ENCODE measurements at regions not wholly inside any gene's neighbourhood (a gene's known extent, or its start where the extent isn't known, plus 50 kb on each side); places are given as distances from the start of the nearest gene placed in this dataset.
"Not testable (repeated sequence)": the region's sequence is repeated elsewhere in the genome, so short reads cannot be mapped to it uniquely, and the experiment has no call there.

- no peak for DNase-seq (ENCODE audit: low read depth)
These were observed 570.6 kb downstream of the RIT2 start for GRCh38 chr18:42544901-42545300.

- DNase-seq (ENCODE audit: low read depth) = no peak
These were observed 569.7 kb downstream of the RIT2 start for GRCh38 chr18:42545825-42546224.

- no peak for DNase-seq (ENCODE audit: low read depth)
These were observed 567.0 kb downstream of the RIT2 start for GRCh38 chr18:42548493-42548892.

GRCh38 chr18:42549596-42549995 lies 565.9 kb downstream of the RIT2 start:
- DNase-seq (ENCODE audit: low read depth) = no peak

GRCh38 chr18:42552559-42552958 lies 562.9 kb downstream of the RIT2 start:
- not testable (repeated sequence) for DNase-seq (ENCODE audit: low read depth)

- no peak for DNase-seq (ENCODE audit: low read depth)
These were observed 556.3 kb downstream of the RIT2 start for GRCh38 chr18:42559069-42559690.

- no peak for DNase-seq (ENCODE audit: low read depth)
These were observed 554.0 kb downstream of the RIT2 start for GRCh38 chr18:42561521-42561920.

- DNase-seq (ENCODE audit: low read depth) = no peak
These were observed 551.5 kb downstream of the RIT2 start for GRCh38 chr18:42563995-42564394.

GRCh38 chr18:42564761-42565160 lies 550.7 kb downstream of the RIT2 start:
- DNase-seq (ENCODE audit: low read depth) = no peak

- DNase-seq (ENCODE audit: low read depth) = no peak
These were observed 546.7 kb downstream of the RIT2 start for GRCh38 chr18:42568773-42569172.

GRCh38 chr18:42574871-42575270 lies 540.6 kb downstream of the RIT2 start:
- DNase-seq (ENCODE audit: low read depth) = no peak

GRCh38 chr18:42576124-42576523 lies 539.4 kb downstream of the RIT2 start:
- no peak for DNase-seq (ENCODE audit: low read depth)

GRCh38 chr18:42578792-42579191 lies 536.7 kb downstream of the RIT2 start:
- DNase-seq (ENCODE audit: low read depth) = no peak

- DNase-seq (ENCODE audit: low read depth) = no peak
These were observed 533.2 kb downstream of the RIT2 start for GRCh38 chr18:42582266-42582665.

- DNase-seq (ENCODE audit: low read depth) = no peak
These were observed 532.2 kb downstream of the RIT2 start for GRCh38 chr18:42583283-42583731.

- no peak for DNase-seq (ENCODE audit: low read depth)
These were observed 528.9 kb downstream of the RIT2 start for GRCh38 chr18:42586601-42587000.

GRCh38 chr18:42588786-42589185 lies 526.7 kb downstream of the RIT2 start:
- peak; percentile 25 for DNase-seq (ENCODE audit: low read depth)

GRCh38 chr18:42604820-42605219 lies 510.7 kb downstream of the RIT2 start:
- DNase-seq (ENCODE audit: low read depth) = no peak

- no peak for DNase-seq (ENCODE audit: low read depth)
These were observed 508.5 kb downstream of the RIT2 start for GRCh38 chr18:42606886-42607495.

- no peak for DNase-seq (ENCODE audit: low read depth)
These were observed 504.4 kb downstream of the RIT2 start for GRCh38 chr18:42611134-42611533.

GRCh38 chr18:42614619-42615293 lies 500.7 kb downstream of the RIT2 start:
- DNase-seq (ENCODE audit: low read depth) = peak; percentile 72

- DNase-seq (ENCODE audit: low read depth) = no peak
These were observed 498.3 kb downstream of the RIT2 start for GRCh38 chr18:42617221-42617620.

GRCh38 chr18:42619771-42620170 lies 495.7 kb downstream of the RIT2 start:
- no peak for DNase-seq (ENCODE audit: low read depth)

All from forelimb muscle (tissue), 1 donor.